ENCODE measurements at regions not wholly inside any gene's neighbourhood (a gene's known extent, or its start where the extent isn't known, plus 50 kb on each side); places are given as distances from the start of the nearest gene placed in this dataset.

DNA sequence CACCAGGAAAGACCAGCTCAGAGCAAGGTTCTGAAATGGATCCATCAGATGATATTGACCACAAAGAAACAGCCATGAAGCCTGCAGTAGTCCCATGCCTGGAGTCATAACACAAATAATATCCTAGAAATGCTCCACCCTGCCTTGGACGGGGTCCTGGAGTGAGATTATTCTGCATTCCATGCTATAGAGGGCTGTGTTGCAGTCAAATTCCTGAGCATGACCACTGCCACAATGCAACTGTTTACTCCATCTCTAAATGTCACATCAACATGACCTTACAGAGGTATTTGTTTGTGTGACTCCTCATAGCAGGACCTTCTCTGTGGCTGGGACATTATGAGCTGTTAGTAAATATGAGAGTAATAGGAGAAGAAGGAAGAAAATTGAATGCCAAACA, 257.5 kb upstream of the TCF21 start:
- DNase-seq (ENCODE audit: low read depth, low spot score): no peak

DNA sequence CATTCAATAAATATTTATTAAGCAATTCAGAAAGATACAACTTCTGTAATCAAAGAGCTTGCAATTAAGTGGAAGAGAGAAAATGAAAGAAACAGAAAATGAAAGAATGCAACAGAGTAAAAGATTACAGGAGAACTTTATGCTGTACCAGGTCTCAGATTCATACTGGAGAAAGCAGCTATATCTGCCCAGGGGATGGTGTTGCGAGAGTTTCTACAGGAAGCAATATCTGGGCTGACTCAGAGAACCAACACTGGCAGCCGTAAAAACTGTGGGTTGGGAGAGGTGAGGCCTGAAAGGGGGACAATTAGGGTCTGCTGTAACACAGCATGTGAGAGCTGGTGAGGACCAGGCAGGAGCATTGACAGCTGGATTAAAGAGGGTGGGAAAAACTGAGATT, 256.7 kb upstream of the TCF21 start:
- no peak for DNase-seq (ENCODE audit: low read depth, low spot score)

DNA sequence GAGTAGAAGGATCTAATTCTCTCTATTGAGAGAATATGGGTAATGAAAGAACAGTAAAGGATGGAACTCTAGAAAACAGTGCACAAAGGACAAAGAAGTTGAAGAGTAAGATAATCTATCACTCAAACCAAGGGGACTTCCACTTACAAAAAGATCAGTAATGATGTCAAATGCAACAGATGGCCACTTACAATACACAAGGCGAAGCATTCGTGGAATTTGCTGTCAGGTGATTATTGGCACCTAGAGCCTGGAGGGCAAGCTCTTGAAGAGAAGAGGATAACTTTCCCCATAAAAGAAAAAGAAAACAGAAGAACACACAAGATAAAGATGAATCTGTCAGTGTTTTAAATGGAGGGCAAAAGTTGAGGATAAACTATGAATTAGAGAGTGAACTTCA, 256.0 kb upstream of the TCF21 start:
- no peak for DNase-seq (ENCODE audit: low read depth, low spot score)

DNA sequence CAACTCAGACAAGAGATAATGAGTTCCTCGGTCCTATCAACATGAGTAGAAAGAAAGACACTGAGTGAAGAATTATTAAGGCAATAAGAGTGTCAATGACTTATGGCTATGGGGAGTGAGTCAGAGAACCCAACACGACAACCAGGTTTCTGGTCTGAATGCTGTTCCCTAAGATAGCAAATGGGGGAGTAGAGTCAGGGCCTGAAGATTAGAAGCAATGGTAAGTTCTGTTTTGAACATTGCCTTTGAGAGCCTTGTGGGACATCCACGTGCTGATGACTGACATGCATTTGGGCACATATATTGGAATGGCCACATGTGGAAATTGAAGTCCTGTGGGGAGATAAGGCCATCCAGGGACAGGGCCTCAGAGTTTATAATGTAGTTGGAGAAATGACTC, 254.4 kb upstream of the TCF21 start:
- no peak for DNase-seq (ENCODE audit: low read depth, low spot score)

DNA sequence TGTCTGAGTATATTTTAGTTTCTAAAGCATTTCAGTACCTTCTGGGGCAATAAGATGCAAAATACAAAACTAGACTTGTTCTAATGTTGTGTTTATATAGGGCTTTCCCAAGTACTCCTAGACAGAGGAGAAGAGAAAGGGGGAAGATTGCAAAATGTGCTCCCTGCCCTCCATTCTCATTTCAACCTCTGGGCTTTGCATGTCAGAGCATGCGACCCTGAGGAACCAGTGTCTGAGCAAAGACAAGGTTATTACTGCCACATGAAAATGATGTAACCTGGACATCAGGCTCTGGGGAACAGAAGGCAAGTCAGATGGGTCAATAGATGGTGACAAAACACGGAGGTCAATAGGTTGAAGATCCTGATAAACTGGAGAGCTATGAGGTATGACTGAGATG, 253.5 kb upstream of the TCF21 start:
- DNase-seq (ENCODE audit: low read depth, low spot score): no peak

DNA sequence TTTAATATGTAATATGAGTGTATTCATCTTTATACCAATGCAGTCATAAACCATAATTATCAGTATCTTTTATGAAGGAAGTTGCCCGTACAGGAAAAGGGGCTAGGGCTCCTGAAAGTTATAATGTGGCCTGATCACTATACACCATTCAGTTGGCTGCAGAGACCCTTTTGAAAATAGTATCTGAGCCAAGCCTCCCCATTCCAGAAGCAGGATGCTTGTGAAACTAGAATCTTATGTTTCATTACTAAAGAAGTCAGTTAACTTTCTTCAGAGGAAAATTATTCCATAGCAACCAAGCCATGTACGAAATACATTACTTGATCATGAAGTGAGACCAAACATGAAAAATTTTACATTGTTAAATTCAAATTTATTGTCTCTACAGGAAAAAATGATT, 251.5 kb upstream of the TCF21 start:
- DNase-seq (ENCODE audit: low read depth, low spot score): no peak

DNA sequence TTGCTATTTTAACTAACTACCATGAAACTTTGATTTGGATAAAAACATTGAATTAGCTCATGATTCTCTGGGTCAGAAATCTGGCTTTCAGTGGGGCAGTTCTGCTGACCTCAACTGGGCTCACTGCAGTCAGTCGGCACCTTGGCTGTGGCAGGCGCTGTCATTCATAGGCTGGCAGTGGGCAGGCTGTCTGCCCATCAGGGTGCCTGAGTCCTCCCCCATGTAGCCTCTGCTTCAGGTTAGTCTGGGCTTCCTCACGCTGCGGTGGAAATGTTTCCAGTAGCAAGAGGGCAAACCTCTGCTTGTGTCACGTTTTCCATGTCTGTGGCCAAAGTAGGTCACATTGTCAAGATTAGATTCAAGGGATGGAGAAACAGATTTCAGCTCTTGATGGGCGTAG, 251.0 kb upstream of the TCF21 start:
- DNase-seq (ENCODE audit: low read depth, low spot score): no peak

DNA sequence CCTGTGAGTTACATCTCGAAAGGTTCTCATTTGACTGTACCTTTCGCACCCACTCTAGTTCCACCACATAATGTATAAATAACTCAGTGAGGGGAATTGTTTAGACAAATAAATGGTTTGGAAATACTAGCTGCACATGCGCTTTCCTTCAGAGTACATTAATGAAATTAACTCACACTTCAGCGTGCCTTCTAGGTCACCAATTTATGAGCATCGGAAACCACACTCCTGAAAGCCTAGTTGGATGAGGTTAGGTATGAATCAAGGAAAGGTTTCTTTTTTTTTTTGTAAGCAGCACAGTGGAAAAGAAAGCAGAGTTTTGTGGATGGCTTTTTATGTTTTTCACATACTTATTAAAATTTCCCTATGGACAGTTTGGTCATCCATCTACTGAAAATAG, 247.8 kb upstream of the TCF21 start:
- no peak for DNase-seq (ENCODE audit: low read depth, low spot score)

DNA sequence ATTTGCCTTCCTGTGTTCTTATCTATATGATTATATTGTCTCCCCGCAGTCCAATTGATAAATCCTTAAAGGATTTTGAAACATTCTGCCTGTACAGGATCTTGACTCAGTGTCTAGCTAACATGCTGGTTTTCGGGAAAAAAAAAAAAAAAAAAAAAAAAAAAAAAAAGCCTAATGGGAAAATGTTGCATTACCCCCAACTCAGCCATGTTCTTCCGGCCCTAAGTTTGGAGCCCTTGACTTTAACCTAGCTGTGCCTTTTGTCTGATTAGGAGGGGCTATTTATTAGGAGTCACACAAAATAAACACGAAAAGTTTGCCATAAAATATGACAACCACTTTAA, 244.4 kb upstream of the TCF21 start:
- DNase-seq (ENCODE audit: low read depth, low spot score): no peak

DNA sequence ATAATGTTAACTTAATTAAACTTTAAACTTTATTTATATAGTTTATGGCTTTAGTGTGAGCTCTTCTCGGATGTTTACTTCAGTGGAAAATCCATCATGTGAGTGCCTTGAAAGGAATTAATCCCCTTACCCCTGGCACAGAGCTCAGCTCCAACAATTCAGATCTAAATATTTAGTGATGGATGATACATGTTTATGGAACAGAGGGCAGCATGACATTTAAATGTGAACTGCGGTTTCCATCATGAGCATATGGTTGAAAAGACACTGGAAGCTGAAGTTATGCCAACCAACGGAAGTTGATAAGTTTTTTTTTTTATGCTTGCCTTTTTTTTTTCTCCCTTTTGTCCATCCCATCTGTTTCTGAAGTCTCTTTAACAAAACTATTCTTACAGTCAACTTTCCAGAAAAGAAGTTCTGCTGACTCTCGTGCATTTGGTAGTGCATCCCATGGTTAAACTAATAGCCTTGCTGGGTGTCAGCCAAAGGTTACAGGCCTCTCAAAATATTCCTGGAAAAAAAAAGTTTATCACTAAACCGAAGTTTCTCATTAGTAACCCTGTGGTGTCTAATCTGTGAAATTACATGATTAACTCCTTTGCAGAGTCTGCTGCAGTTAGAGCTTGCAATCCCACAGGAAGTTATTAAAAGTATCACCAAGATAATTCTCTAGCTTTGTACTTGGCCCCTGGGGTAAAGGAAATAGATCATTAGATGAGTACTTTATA, 243.9 kb upstream of the TCF21 start:
- DNase-seq (ENCODE audit: low read depth, low spot score): no peak

DNA sequence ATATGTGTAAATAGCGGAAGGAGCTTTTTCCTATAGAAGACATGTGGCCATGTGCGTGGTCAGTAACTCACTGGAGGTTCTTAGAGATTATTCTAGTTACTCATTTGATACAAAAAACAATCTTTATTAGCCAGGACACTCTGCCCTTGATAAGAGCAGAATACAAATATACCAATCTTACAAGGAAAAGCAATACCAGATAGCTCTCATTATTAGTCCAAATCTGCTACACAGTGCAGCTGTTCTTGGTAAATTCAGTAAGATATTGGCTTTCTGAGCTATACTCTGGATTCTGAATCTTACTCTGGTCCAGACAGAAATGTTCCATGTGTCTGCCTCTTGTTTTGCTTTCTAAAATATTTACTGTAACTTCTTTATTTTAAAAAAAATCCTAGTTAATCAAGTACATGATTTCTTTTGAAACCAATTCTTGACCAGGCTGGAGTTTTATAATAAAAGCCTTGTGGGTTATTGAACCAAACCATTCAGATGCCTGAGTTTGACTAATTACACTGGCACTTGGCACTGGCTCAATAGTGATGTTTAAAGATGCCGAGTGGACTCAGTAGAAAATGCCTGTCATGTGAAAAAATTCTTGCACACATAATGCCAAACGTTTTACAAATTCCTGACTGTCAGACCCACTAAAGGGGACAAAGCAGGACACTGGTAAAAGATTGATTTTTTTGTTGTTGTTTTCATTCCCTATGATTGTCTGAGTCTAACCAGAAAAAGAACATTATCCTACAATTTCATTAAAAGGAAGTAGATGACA, 242.8 kb upstream of the TCF21 start:
- DNase-seq (ENCODE audit: low read depth, low spot score): no peak

DNA sequence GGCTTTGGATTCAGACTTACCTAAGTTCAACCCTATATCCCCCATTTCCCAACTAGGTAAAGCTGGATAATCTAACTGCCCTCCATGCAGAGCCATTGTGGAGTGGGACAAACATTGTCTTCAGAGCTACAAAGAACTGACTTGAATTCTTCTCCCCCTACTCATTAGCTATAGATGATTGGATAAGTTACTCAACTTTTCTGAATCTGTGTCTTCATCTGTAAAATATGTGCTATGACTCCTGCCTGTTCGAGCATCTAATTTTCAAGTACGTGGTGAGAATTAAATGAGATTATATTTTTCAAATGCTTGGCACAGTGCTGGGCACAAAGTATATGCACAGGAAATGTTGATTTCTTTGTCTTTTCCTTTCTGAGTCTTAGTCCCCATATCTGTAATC, 240.3 kb upstream of the TCF21 start:
- no peak for DNase-seq (ENCODE audit: low read depth, low spot score)

DNA sequence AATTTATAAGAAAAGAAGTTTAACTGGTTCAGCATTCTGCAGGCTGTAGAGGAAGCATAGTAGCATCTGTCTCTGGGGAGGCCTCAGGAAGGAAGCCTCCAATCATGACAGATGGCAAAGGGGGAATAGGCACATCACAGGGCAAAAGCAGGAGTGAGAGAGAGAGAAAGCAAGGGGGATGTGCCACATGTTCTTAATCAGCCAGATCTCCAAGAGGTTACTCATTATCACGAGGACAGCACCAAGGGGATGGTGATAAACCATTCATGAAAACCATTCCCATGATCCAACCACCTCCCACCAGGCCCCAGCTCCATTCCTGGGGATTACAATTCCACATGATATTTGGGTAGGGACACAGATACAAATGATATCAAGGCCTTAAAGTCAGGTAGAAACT, 217.5 kb upstream of the TCF21 start:
- DNase-seq (ENCODE audit: low read depth, low spot score): no peak

DNA sequence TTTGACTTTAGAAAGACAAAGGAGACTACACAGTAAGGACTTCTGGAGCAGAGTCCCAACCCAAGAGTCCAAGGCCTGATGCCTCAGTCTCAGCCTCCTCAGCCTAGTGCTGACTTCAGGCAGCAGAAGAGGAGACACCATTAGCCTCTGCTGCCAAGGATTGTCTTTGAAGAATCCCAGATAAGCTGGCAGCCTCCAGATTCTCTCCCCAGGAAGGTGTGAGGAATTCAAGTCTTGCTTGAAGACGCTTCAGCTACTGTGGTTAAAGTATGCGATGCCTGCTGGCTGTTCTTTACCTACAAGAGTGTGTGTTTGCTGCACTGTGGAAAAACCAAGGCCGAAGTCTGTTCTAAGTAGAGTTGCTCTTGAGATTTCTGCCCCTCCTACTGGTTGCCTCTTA, 215.9 kb upstream of the TCF21 start:
- DNase-seq (ENCODE audit: low read depth, low spot score): no peak

DNA sequence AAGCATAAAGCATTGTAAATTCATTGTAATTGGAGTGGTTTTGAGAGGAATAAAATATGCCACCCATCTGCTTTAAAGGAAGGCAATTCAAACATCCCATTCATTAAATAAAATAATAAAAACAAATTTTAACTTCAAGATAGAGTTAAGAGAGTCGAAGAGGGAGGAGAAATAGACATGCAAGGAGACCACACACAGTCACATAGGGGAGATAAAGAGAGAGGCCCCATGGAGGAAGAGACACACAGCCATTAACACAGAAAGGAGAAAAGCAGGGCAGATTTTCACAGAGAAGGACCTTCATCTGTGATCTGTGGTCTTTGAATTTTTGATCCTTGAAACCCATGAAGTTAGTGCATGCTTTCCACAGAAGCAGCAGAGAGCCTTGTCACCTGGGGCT, 214.3 kb upstream of the TCF21 start:
- no peak for DNase-seq (ENCODE audit: low read depth, low spot score)

DNA sequence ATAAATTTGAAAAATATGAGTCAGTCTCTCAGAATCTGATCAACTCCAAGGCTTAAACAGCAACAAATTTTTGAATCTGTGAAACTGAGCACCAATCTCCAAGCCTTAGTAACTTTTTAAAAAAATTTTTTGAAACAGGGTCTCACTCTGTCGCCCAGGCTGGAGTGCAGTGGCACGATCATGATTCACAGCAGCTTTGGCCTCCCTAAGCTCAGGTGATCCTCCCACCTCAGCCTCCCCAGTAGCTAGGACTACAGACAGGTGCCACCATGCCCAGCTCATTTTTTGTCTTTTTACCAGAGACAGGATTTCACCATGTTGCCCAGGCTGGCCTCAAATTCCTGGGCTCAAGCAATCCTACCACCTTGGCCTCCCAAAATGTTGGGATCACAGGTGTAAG, 207.9 kb upstream of the TCF21 start:
- no peak for DNase-seq (ENCODE audit: low read depth, low spot score)

DNA sequence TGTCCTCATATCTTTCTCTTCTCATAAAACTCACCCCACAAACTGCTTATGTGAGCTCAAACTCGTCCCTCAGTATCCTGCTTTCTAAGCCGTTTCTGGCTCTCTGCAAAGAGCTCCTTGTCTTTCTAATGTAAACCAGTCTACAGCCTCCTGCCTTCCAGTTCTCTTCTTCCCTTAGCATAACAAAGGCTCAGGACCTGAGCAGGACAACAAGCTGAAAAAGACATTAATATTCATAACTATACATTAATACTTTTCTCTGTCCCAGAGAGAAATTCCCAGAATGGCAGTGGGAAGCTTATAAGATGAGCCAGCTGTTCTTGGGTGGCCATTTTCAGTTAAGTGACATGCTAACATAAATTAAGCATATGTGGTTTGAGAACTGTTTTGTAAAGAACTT, 207.0 kb upstream of the TCF21 start:
- DNase-seq (ENCODE audit: low read depth, low spot score): peak; percentile 75

DNA sequence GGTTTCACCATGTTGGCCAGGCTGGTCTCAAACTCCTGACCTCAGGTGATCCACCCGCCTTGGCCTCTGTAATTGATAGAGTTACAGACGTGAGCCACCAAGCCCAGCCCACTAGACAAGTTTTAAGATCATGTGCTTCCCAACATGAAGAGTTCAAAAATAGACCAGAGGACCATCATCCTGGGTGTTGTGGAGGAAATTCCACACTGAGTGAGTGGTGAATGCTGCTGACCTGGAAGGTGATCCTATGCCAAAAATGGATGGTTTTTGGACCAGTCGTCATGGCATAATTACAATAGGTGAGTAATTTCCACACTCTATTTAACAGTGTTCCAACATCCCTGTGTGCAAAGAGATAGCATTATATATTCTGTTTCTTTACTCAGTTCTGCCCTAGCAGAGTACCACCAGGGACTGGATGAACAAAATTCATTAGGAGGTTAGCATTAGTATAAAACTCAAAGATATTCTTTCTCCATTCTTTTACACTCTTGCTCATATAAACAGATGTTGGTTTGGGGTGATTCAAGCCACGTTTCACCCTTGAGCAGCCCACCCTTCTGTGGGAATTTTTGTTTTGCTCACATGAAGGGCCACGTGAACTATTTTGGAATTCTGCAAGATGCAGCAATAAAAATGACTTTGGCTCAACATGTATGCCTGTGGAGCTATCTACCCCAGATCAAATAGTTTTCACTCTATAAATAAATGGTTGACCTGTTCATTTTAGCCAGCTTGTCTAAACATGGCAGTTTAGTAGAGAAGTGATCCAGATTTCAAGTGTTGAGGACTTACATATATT, 206.2 kb upstream of the TCF21 start:
- no peak for DNase-seq (ENCODE audit: low read depth, low spot score)

DNA sequence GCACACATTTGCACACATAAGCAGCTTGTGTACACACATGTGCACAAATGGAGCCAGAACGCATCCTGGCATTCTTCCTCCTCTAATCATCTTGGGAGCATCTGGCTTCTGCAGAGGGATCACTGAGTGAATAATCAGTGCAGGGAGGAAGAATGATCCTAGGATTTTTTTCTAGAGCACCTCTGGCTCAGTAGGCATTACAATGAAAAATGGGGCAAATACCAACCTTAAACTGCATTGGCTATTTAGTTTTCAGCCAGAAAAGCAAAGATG, 205.7 kb upstream of the TCF21 start:
- no peak for DNase-seq (ENCODE audit: low read depth, low spot score)

DNA sequence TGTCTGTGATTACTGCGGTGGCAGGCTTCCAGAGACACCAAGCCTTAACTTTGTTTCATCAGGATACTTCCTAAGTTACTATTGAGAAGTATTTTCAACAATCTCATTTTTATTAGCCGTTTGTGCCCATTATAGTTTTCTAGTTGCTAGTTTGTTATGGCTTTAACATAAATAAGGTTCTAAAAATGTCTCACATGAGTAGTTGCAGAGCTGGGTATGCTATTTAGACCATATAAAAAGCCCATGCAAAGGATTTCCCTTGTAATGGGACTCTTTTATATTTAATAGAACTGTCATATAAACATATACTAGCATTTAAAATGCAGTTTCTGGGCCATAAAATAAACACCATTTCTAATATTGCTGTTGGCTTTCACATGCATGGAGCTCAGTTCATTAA, 205.3 kb upstream of the TCF21 start:
- DNase-seq (ENCODE audit: low read depth, low spot score): no peak

DNA sequence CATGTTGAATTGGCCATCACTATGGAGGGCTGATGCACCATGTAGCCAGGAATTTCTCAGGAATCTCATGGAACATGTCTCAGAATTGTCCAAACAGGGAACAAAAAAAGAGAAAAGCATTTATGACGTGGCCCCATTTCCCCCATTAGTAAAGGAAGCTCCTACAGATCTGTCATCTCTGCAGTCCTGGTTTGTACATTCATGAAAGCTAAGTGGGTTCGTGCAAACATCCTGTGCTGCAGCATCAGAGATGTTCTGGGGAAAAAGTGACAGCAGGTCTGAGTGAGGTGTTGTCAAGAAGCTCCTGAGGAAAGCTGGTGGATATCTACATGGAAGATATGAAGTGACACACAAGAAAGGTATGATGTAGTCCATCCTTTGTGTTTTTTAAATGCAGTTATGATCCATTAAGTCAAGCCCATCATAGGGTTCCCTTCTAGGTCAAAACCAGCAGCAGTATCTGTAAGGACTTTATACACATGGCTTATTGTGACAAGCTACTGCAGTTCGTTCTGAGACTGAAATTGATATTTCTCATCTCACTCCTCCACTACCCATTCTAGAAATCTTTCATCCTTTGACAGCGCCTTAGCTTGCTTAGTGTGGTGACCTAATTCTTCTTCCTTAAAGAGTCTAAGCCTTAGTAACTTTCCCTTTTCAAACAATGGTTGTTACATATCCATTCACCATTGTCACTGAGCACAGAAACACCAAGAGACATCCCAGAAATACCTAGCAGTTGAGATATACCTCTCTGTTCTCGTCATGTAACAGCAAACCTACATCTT, 200.0 kb upstream of the TCF21 start:
- DNase-seq (ENCODE audit: low read depth, low spot score): no peak

DNA sequence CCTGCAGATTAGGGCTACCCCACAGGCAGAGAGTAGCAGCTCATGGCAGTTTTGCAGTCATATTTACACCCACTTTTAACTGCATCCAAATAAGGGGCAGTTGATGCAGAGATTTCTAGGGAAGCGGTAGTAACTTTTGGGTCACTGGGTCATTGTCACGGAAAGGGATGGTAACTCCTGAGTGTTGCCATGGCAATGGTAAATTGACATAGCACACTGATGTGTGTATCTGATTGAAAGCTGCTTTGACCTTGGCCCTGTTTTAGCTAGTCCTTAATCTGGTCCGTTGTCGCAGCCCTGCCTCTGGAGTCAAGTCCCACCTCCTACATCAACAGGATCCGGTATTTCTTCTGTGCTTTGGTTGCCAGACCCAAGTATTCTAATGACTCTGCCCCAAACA, 199.1 kb upstream of the TCF21 start:
- no peak for DNase-seq (ENCODE audit: low read depth, low spot score)
